GM12878 (cell line): ENCODE measurements at regions not wholly inside any gene's neighbourhood (a gene's known extent, or its start where the extent isn't known, plus 50 kb on each side); places are given as distances from the start of the nearest gene placed in this dataset.

ENCODE experiments used
- ATAC-seq: fragments of 200-7000 bp; cut with Tn5 transposase; 3 replicates; pipeline ENCODE4 v1.9.1; 2020; ENCODE audit warnings: mild to moderate bottlenecking, moderate library complexity
- BruUV-seq: library from RNA; stranded (reverse); fragments of 400-500 nt; replicated peaks from 2 replicates; lab custom pipeline; 2021; lab: Mats Ljungman, UMichigan
- CTCF ChIA-PET: fragments of 300-600 bp; sonication (Branson Sonifier 250); formaldehyde crosslinking; extraction: SDS; loops from one replicate; lab custom pipeline; 2021; ENCODE audit warnings: inconsistent platforms; lab: Yijun Ruan, JAX
- POLR2A ChIA-PET: fragments of 350-600 bp; formaldehyde crosslinking; extraction: SDS; loops from one replicate; lab custom pipeline; 2021; ENCODE audit warnings: inconsistent platforms; lab: Charles Lee
- RAD21 ChIA-PET: fragments of 300-600 bp; sonication (Branson Sonifier 250); formaldehyde crosslinking; loops from one replicate; lab custom pipeline; 2023; ENCODE audit warnings: antibody characterized with exemption; ENCODE audit not compliant: unreplicated experiment; lab: Charles Lee
- SMC1A ChIA-PET: fragments of 300-600 bp; sonication (Branson Sonifier 250); formaldehyde crosslinking; loops from one replicate; lab custom pipeline; 2023; ENCODE audit not compliant: unreplicated experiment, uncharacterized antibody; lab: Charles Lee
- DNase-seq: peaks from one replicate; pipeline ENCODE4 v3.0.0-alpha.2; 2011; ENCODE audit warnings: low read depth, low spot score
- FAIRE-seq: peaks from 3 replicates; lab custom pipeline; 2011; peaks lifted over from hg19 to GRCh38; lab: Jason Lieb, UNC
- H2AFZ ChIP-seq: 2 replicates; pipeline ENCODE4 v1.6.0; 2011; ENCODE audit warnings: low read depth, low read length, control low read depth; ENCODE audit not compliant: control insufficient read depth
- H3K27ac ChIP-seq: 2 replicates; pipeline ENCODE4 v1.5.1; 2011; ENCODE audit warnings: control low read depth; ENCODE audit not compliant: control insufficient read depth, insufficient read depth
- H3K27me3 ChIP-seq, 2 experiments: replicated peaks in 1 of 2; 2 replicates each; pipeline versions ENCODE4 v1.6.0 to v1.6.1; 2011; ENCODE audit warnings: low read length in 1 of 2; ENCODE audit not compliant: control insufficient read depth in 2 of 2, insufficient read depth in 2 of 2
- H3K36me3 ChIP-seq, 2 experiments: 2 replicates each; pipeline ENCODE4 v1.5.1; 2011; ENCODE audit warnings: low read length in 1 of 2; ENCODE audit not compliant: control insufficient read depth in 2 of 2, insufficient read depth in 2 of 2
- H3K4me1 ChIP-seq: 2 replicates; pipeline ENCODE4 v1.6.1; 2011; ENCODE audit warnings: mild to moderate bottlenecking, low read length, moderate library complexity, mixed read lengths; ENCODE audit not compliant: control insufficient read depth, insufficient read depth
- H3K4me2 ChIP-seq: 2 replicates; pipeline ENCODE4 v1.6.0; 2011; ENCODE audit warnings: control low read depth; ENCODE audit not compliant: control insufficient read depth, insufficient read depth
- H3K4me3 ChIP-seq: fragments of 200-600 bp; sonication (generic); 2 replicates; pipeline ENCODE4 v1.5.1; 2016
- H3K79me2 ChIP-seq: 2 replicates; pipeline ENCODE4 v1.6.0; 2011; ENCODE audit warnings: low read length; ENCODE audit not compliant: control insufficient read depth, insufficient read depth
- H3K9ac ChIP-seq: 2 replicates; pipeline ENCODE4 v1.8.0; 2011; ENCODE audit warnings: low read length, control low read depth, mixed read lengths; ENCODE audit not compliant: control insufficient read depth, insufficient read depth
- H3K9me3 ChIP-seq: replicated peaks from 3 replicates; pipeline ENCODE4 v1.5.1; 2011; ENCODE audit warnings: mild to moderate bottlenecking, low read length; ENCODE audit not compliant: control insufficient read depth, insufficient read depth
- H4K20me1 ChIP-seq: 2 replicates; pipeline ENCODE4 v1.6.0; 2011; ENCODE audit not compliant: control insufficient read depth, insufficient read depth
- BCLAF1 ChIP-seq: fragments of 450-650 bp; IDR thresholded peaks from 2 replicates; pipeline ENCODE4 v1.6.1; 2017; ENCODE audit warnings: antibody characterized with exemption, mild to moderate bottlenecking, moderate library complexity
- CBFB ChIP-seq: IDR thresholded peaks from 2 replicates; pipeline ENCODE4 v1.6.1; 2016; ENCODE audit warnings: antibody characterized with exemption, low read depth
- CHD4 ChIP-seq: fragments of 200-600 bp; sonication (generic); IDR thresholded peaks from 2 replicates; pipeline ENCODE4 v1.6.1; 2016; ENCODE audit warnings: mild to moderate bottlenecking
- IRF5 ChIP-seq: fragments of 450-650 bp; IDR thresholded peaks from 2 replicates; pipeline ENCODE4 v1.6.1; 2017; ENCODE audit warnings: borderline replicate concordance
- MXI1 ChIP-seq: fragments of 150-350 bp; IDR thresholded peaks from 2 replicates; pipeline ENCODE4 v1.6.1; 2011; ENCODE audit warnings: low read depth, mild to moderate bottlenecking, inconsistent platforms, low read length, improper control_type of control experiment
- NBN ChIP-seq: fragments of 450-650 bp; IDR thresholded peaks from 2 replicates; pipeline ENCODE4 v1.6.1; 2016
- STAT3 ChIP-seq: IDR thresholded peaks from 2 replicates; pipeline ENCODE4 v1.6.1; 2011; ENCODE audit warnings: low read depth, low read length, improper control_type of control experiment
- WGBS: methylation state at CpG from one replicate; pipeline ENCODE4 v1.1.6; 2016; ENCODE audit warnings: low lambda C conversion rate; ENCODE audit not compliant: insufficient replicate concordance, insufficient coverage; ENCODE audit errors: missing lambda C conversion rate; 5-methylcytosine and 5-hydroxymethylcytosine counted together
- in situ Hi-C: fragments of 300-500 bp; cut with MboI; formaldehyde crosslinking; loops from 9 replicates; pipeline ENCODE4 v1.14.3; 2018; ENCODE audit warnings: mixed read lengths
- intact Hi-C: fragments of 100-400 bp; cut with micrococcal nuclease; formaldehyde crosslinking; loops from one replicate; pipeline ENCODE4 v1.14.2; 2022; ENCODE audit not compliant: unreplicated experiment
- TF ChIP-seq, protein P1 (sequence below): IDR thresholded peaks from 2 replicates; pipeline ENCODE4 v1.6.1; 2012; ENCODE audit warnings: improper control_type of control experiment, low read depth, low read length; ENCODE audit not compliant: insufficient replicate concordance

DNA sequence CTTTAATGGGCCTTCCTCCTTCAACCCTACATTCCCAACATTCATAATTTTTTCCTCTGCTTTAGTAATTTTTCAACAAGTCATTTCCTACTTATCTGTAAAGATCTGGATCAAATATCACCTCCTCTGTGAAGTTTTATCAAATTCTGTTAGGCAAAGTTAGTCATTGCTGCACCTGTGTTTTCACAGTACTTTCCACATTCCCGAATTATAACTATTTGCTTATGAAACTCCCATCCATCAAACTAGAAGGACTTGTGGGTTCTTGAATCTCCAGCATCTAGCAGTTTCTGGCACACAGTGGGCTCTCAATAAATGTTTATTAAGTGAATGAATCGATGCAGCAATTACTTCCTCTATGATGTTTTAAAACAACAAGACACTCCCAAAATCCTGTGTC is 257.6 kb downstream of the HDGFL1 start:
- Histone ChIP-seq H3K79me2 (no peaks in the 10 kb centered on the region), H3K4me1 (no peaks in the 10 kb centered on the region), H2AFZ (no peak overlapping the region), H3K4me3 (no peak overlapping the region), H4K20me1 (no peaks in the 10 kb centered on the region), H3K9me3 (no peaks in the 10 kb centered on the region), H3K27ac (no peak overlapping the region), H3K4me2 (no peak overlapping the region), H3K36me3 (no peaks in the 10 kb centered on the region), H3K9ac (no peak overlapping the region), H3K27me3 (no peaks in the 10 kb centered on the region)
- FAIRE-seq (no peak), DNase-seq (no peak), ATAC-seq (no peak)
- in situ Hi-C loops (no loop called here), intact Hi-C loops (loop anchor here (2.0 kb wide), 1 partner anchor 1228 kb away; no protein-coding TSS in a partner anchor)
- SMC1A ChIA-PET: interaction anchor here (0.8 to 3.1 kb wide), 5 partner anchors 8 to 679 kb away, joined by 3 to 12 read pairs (median 3); no protein-coding TSS in a partner anchor
- POLR2A ChIA-PET: no interaction called here
- RAD21 ChIA-PET: no interaction called here
- no TSS peak for BruUV-seq
- 3% methylated on average over 2 of the region's 2 CpGs for WGBS
- TF ChIP-seq MXI1 (no peak), CBFB (no peak), NBN (no peak)
- CTCF ChIA-PET: no interaction called here

DNA sequence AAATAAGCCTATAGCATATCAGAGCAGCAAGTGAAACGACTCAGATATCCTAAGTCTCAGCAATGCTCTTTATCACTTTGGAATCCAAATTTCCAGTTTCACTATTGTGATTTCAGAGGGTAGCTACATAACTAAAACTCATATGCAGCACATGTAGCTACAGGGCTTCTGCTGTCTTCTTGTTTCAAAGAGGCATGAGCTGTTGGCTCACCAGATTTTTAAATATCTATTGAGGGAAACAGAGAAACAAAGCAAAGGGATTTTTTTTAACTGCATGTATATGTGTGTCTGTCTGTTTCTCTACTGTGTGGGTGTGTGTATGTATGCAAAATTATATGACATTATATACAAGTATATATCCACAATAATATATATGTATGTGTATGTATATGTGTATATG is 258.4 kb downstream of the HDGFL1 start:
- Histone ChIP-seq H2AFZ (no peak overlapping the region), H4K20me1 (no peaks in the 10 kb centered on the region), H3K4me2 (no peak overlapping the region), H3K4me3 (no peak overlapping the region), H3K9ac (no peak overlapping the region), H3K27me3 (no peaks in the 10 kb centered on the region), H3K4me1 (no peaks in the 10 kb centered on the region), H3K36me3 (no peaks in the 10 kb centered on the region), H3K9me3 (no peaks in the 10 kb centered on the region), H3K79me2 (no peaks in the 10 kb centered on the region), H3K27ac (no peak overlapping the region)
- ATAC-seq (peak; percentile 28), DNase-seq (no peak), FAIRE-seq (no peak)
- ChIA-PET SMC1A (interaction anchor here (0.6 to 3.1 kb wide), 7 partner anchors 9 to 680 kb away, joined by 3 to 12 read pairs (median 3); no protein-coding TSS in a partner anchor), RAD21 (no interaction called here), CTCF (interaction anchor here (1.1 kb wide), 1 partner anchor 485 kb away, joined by 3 read pairs; no protein-coding TSS in a partner anchor), POLR2A (no interaction called here)
- in situ Hi-C loops: no loop called here
- WGBS: 0% methylated on average over 1 of the region's 1 CpG
- BruUV-seq: no TSS peak
- intact Hi-C loops: loop anchor here (2.0 kb wide), 1 partner anchor 1229 kb away; no protein-coding TSS in a partner anchor
- TF ChIP-seq IRF5 (no peak), STAT3 (no peak), BCLAF1 (no peak), CHD4 (no peak)
- TF ChIP-seq, protein P1, sequence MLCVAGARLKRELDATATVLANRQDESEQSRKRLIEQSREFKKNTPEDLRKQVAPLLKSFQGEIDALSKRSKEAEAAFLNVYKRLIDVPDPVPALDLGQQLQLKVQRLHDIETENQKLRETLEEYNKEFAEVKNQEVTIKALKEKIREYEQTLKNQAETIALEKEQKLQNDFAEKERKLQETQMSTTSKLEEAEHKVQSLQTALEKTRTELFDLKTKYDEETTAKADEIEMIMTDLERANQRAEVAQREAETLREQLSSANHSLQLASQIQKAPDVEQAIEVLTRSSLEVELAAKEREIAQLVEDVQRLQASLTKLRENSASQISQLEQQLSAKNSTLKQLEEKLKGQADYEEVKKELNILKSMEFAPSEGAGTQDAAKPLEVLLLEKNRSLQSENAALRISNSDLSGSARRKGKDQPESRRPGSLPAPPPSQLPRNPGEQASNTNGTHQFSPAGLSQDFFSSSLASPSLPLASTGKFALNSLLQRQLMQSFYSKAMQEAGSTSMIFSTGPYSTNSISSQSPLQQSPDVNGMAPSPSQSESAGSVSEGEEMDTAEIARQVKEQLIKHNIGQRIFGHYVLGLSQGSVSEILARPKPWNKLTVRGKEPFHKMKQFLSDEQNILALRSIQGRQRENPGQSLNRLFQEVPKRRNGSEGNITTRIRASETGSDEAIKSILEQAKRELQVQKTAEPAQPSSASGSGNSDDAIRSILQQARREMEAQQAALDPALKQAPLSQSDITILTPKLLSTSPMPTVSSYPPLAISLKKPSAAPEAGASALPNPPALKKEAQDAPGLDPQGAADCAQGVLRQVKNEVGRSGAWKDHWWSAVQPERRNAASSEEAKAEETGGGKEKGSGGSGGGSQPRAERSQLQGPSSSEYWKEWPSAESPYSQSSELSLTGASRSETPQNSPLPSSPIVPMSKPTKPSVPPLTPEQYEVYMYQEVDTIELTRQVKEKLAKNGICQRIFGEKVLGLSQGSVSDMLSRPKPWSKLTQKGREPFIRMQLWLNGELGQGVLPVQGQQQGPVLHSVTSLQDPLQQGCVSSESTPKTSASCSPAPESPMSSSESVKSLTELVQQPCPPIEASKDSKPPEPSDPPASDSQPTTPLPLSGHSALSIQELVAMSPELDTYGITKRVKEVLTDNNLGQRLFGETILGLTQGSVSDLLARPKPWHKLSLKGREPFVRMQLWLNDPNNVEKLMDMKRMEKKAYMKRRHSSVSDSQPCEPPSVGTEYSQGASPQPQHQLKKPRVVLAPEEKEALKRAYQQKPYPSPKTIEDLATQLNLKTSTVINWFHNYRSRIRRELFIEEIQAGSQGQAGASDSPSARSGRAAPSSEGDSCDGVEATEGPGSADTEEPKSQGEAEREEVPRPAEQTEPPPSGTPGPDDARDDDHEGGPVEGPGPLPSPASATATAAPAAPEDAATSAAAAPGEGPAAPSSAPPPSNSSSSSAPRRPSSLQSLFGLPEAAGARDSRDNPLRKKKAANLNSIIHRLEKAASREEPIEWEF: no peak
